ENCODE measurements at regions not wholly inside any gene's neighbourhood (a gene's known extent, or its start where the extent isn't known, plus 50 kb on each side); places are given as distances from the start of the nearest gene placed in this dataset.

- no peak for ATAC-seq
- intact Hi-C loops (cut with DNase I) = no loop called here
- 45 to 58% methylated on average over 7 of the region's 7 CpGs for WGBS, 2 donors
- no peak for TF ChIP-seq CTCF (IDR thresholded peaks at IDR 0.05)
- Histone ChIP-seq H3K27ac (no peak overlapping the region), H3K27me3 (peaks cover 0 to 50% (median 34%) of the 10 kb centered on the region in 7 donors), H3K4me1 (no peaks in the 10 kb centered on the region), H3K9me3 (peaks cover 0 to 5% (median 0%) of the 10 kb centered on the region in 11 donors), H3K4me3 (no peak overlapping the region), H3K36me3 (no peaks in the 10 kb centered on the region)
- DNase-seq = no peak
Observed at GRCh38 chr1:5393603-5394002, 598.6 kb downstream of the NPHP4 start.

GRCh38 chr1:5393146-5393545 is 599.1 kb downstream of the NPHP4 start:
- peaks cover 0 to 51% (median 37%) of the 10 kb centered on the region in 7 donors for H3K27me3 ChIP-seq
- H3K4me3 ChIP-seq = no peak overlapping the region
- H3K27ac ChIP-seq = no peak overlapping the region
- intact Hi-C loops (cut with DNase I) = no loop called here
- no peak for DNase-seq
- H3K4me1 ChIP-seq = no peaks in the 10 kb centered on the region
- no peaks in the 10 kb centered on the region for H3K36me3 ChIP-seq
- WGBS, 2 donors = 62 to 63% methylated on average over 5 of the region's 5 CpGs
- peaks cover 0 to 5% (median 0%) of the 10 kb centered on the region in 11 donors for H3K9me3 ChIP-seq
- no peak for TF ChIP-seq CTCF (IDR thresholded peaks at IDR 0.05)
- ATAC-seq = no peak

- Histone ChIP-seq H3K4me1 (no peaks in the 10 kb centered on the region), H3K36me3 (no peaks in the 10 kb centered on the region), H3K27ac (no peak overlapping the region), H3K9me3 (peaks cover 0 to 5% (median 0%) of the 10 kb centered on the region in 11 donors), H3K4me3 (no peak overlapping the region), H3K27me3 (peaks cover 0 to 51% (median 37%) of the 10 kb centered on the region in 7 donors)
- 89 to 93% methylated on average over 12 of the region's 12 CpGs for WGBS, 2 donors
- DNase-seq = no peak
- ATAC-seq = no peak
- no peak for TF ChIP-seq CTCF (IDR thresholded peaks at IDR 0.05)
- intact Hi-C loops (cut with DNase I) = no loop called here
Observed at GRCh38 chr1:5391725-5392124, 600.5 kb downstream of the NPHP4 start.

- Histone ChIP-seq H3K4me3 (no peak overlapping the region), H3K27me3 (peaks cover 0 to 53% (median 39%) of the 10 kb centered on the region in 7 donors), H3K4me1 (no peaks in the 10 kb centered on the region), H3K9me3 (peaks cover 0 to 4% (median 0%) of the 10 kb centered on the region in 11 donors), H3K36me3 (no peaks in the 10 kb centered on the region), H3K27ac (no peak overlapping the region)
- TF ChIP-seq CTCF (IDR thresholded peaks at IDR 0.05) = no peak
- ATAC-seq = no peak
- 54 to 58% methylated on average over 7 of the region's 7 CpGs for WGBS, 2 donors
- no peak for DNase-seq
- intact Hi-C loops (cut with DNase I) = no loop called here
Observed at GRCh38 chr1:5390504-5390903, 601.7 kb downstream of the NPHP4 start.

All from heart right ventricle (tissue), 16 donors.